A549 (cell line): ENCODE measurements at regions not wholly inside any gene's neighbourhood (a gene's known extent, or its start where the extent isn't known, plus 50 kb on each side); places are given as distances from the start of the nearest gene placed in this dataset.

Source experiments
- ATAC-seq, 2 experiments: fragments of 200-7000 bp in 1 of 2; fragments of >200 bp in 1 of 2; cut with Nextera tagmentation in 1 of 2; cut with Tn5 transposase in 1 of 2; 3 replicates each; pipeline versions ENCODE4 v1.8.0 to v1.9.1; 2018 to 2020; ENCODE audit warnings: mild to moderate bottlenecking in 1 of 2, moderate library complexity in 1 of 2
- CTCF ChIA-PET: fragments of 300-600 bp; sonication (Branson Sonifier 250); formaldehyde crosslinking; extraction: SDS; loops from one replicate; lab custom pipeline; 2021; ENCODE audit warnings: antibody characterized with exemption, inconsistent platforms; lab: Yijun Ruan, JAX
- POLR2A ChIA-PET: fragments of 350-600 bp; formaldehyde crosslinking; extraction: SDS; loops from one replicate; lab custom pipeline; 2021; ENCODE audit warnings: antibody characterized with exemption, inconsistent platforms; lab: Yijun Ruan, JAX
- DNase-seq, 2 experiments: peaks; one replicate each; pipeline versions ENCODE4 v3.0.0 to v3.0.0-alpha.2; 2011 to 2016; ENCODE audit warnings: low read depth in 1 of 2, low spot score in 1 of 2
- FAIRE-seq: peaks from 2 replicates; lab custom pipeline; 2011; peaks lifted over from hg19 to GRCh38; lab: Jason Lieb, UNC
- H3K27ac ChIP-seq, 2 experiments: fragments of >200 bp; sonication (Bioruptor Twin); formaldehyde crosslinking; 3 replicates each; pipeline ENCODE4 v1.5.1; 2016 to 2017
- H3K4me1 ChIP-seq: fragments of >200 bp; sonication (Bioruptor Twin); formaldehyde crosslinking; 3 replicates; pipeline ENCODE4 v1.6.1; 2016
- H3K4me2 ChIP-seq: fragments of >200 bp; sonication (Bioruptor Twin); formaldehyde crosslinking; 3 replicates; pipeline ENCODE4 v1.6.1; 2016
- H3K4me3 ChIP-seq: fragments of >200 bp; sonication (Bioruptor Twin); formaldehyde crosslinking; 3 replicates; pipeline ENCODE4 v1.5.1; 2016
- H3K9me3 ChIP-seq: fragments of >200 bp; sonication (Bioruptor Twin); formaldehyde crosslinking; 3 replicates; pipeline ENCODE4 v1.6.1; 2016
- BHLHE40 ChIP-seq: IDR thresholded peaks from 2 replicates; pipeline ENCODE4 v1.6.1; 2012; ENCODE audit warnings: low read depth, low read length, inconsistent platforms
- CBX8 ChIP-seq: fragments of 200-600 bp; sonication (generic); IDR thresholded peaks from 2 replicates; pipeline ENCODE4 v1.6.1; 2016
- CHD2 ChIP-seq: fragments of 150-350 bp; IDR thresholded peaks from 2 replicates; pipeline ENCODE4 v1.6.1; 2014; ENCODE audit warnings: low read length; ENCODE audit not compliant: partially characterized antibody
- ESRRA ChIP-seq: fragments of 150-350 bp; IDR thresholded peaks from 2 replicates; pipeline ENCODE4 v1.6.1; 2014; ENCODE audit warnings: mild to moderate bottlenecking, low read length, borderline replicate concordance
- FOSL2 ChIP-seq, 2 experiments: fragments of 450-650 bp in 1 of 2; fragments of >200 bp in 1 of 2; sonication (Bioruptor Twin) in 1 of 2; formaldehyde crosslinking; IDR thresholded peaks; 2 replicates each; pipeline versions ENCODE4 v1.5.0 to v1.6.1; 2016 to 2020; ENCODE audit warnings: mild to moderate bottlenecking in 1 of 2, moderate library complexity in 1 of 2
- HEYL ChIP-seq: fragments of 250-450 bp; sonication (Bioruptor Pico); IDR thresholded peaks from 2 replicates; pipeline ENCODE4 v1.8.0; 2021; ENCODE audit warnings: mild to moderate bottlenecking, moderate library complexity
- HOXA7 ChIP-seq: fragments of 250-450 bp; sonication (Bioruptor Pico); IDR thresholded peaks from 2 replicates; pipeline ENCODE4 v1.5.0; 2020; ENCODE audit warnings: mild to moderate bottlenecking, moderate library complexity
- HOXB13 ChIP-seq: fragments of 250-450 bp; sonication (Bioruptor Pico); IDR thresholded peaks from 2 replicates; pipeline ENCODE4 v1.5.0; 2020; ENCODE audit warnings: low read depth, mild to moderate bottlenecking, moderate library complexity
- JUN ChIP-seq, 2 experiments: fragments of >200 bp; sonication (Bioruptor Twin); formaldehyde crosslinking; IDR thresholded peaks; 2 replicates in 1 of 2; 3 replicates in 1 of 2; pipeline ENCODE4 v1.6.1; 2016 to 2017
- MAFK ChIP-seq: fragments of 450-650 bp; IDR thresholded peaks from 2 replicates; pipeline ENCODE4 v1.6.1; 2014; ENCODE audit not compliant: partially characterized antibody
- MYC ChIP-seq: IDR thresholded peaks from 2 replicates; pipeline ENCODE4 v1.6.1; 2012; ENCODE audit warnings: mild to moderate bottlenecking, inconsistent platforms, low read length, improper control_type of control experiment, borderline replicate concordance
- NR3C1 ChIP-seq: fragments of >200 bp; sonication (Bioruptor Twin); formaldehyde crosslinking; IDR thresholded peaks from 3 replicates; pipeline ENCODE4 v1.6.1; 2017
- RARB ChIP-seq: fragments of 250-450 bp; sonication (Bioruptor Pico); IDR thresholded peaks from 2 replicates; pipeline ENCODE4 v1.8.0; 2021; ENCODE audit warnings: mild to moderate bottlenecking, moderate library complexity
- RFX5 ChIP-seq: fragments of 450-650 bp; IDR thresholded peaks from 2 replicates; pipeline ENCODE4 v1.7.1; 2014; ENCODE audit warnings: antibody characterized with exemption, mild to moderate bottlenecking, moderate library complexity
- SMC3 ChIP-seq: fragments of >200 bp; sonication (Bioruptor Twin); formaldehyde crosslinking; IDR thresholded peaks from 3 replicates; pipeline ENCODE4 v1.6.1; 2018; ENCODE audit warnings: inconsistent platforms
- TP53 ChIP-seq: fragments of 250-450 bp; sonication (Bioruptor Pico); IDR thresholded peaks from 2 replicates; pipeline ENCODE4 v1.5.0; 2021; ENCODE audit warnings: mild to moderate bottlenecking, moderate library complexity
- WGBS: methylation state at CpG from one replicate; pipeline ENCODE4 v1.1.6; 2017; ENCODE audit errors: missing lambda C conversion rate; 5-methylcytosine and 5-hydroxymethylcytosine counted together
- TF ChIP-seq, protein P1 (sequence below): fragments of >200 bp; sonication (Bioruptor Twin); formaldehyde crosslinking; IDR thresholded peaks from 3 replicates; pipeline ENCODE4 v1.5.1; 2016
- TF ChIP-seq, protein P2 (sequence below): fragments of 250-450 bp; sonication (Bioruptor Pico); IDR thresholded peaks from 2 replicates; pipeline ENCODE4 v1.5.0; 2020; ENCODE audit warnings: low read depth, mild to moderate bottlenecking, moderate library complexity
- TF ChIP-seq, protein P3 (sequence below): fragments of 450-650 bp; IDR thresholded peaks from 2 replicates; pipeline ENCODE4 v1.6.1; 2014; ENCODE audit warnings: antibody characterized with exemption
- TF ChIP-seq, protein P4 (sequence below): fragments of 150-350 bp; IDR thresholded peaks from 2 replicates; pipeline ENCODE4 v1.6.1; 2014; ENCODE audit warnings: low read depth, mild to moderate bottlenecking, low read length
- TF ChIP-seq, protein P5 (sequence below): fragments of 250-450 bp; sonication (Bioruptor Pico); IDR thresholded peaks from 2 replicates; pipeline ENCODE4 v1.5.0; 2021; ENCODE audit warnings: mild to moderate bottlenecking, moderate library complexity, borderline replicate concordance
- TF ChIP-seq, protein P6 (sequence below): fragments of >200 bp; sonication (Bioruptor Twin); formaldehyde crosslinking; IDR thresholded peaks from 2 replicates; pipeline ENCODE4 v1.6.1; 2016

DNA sequence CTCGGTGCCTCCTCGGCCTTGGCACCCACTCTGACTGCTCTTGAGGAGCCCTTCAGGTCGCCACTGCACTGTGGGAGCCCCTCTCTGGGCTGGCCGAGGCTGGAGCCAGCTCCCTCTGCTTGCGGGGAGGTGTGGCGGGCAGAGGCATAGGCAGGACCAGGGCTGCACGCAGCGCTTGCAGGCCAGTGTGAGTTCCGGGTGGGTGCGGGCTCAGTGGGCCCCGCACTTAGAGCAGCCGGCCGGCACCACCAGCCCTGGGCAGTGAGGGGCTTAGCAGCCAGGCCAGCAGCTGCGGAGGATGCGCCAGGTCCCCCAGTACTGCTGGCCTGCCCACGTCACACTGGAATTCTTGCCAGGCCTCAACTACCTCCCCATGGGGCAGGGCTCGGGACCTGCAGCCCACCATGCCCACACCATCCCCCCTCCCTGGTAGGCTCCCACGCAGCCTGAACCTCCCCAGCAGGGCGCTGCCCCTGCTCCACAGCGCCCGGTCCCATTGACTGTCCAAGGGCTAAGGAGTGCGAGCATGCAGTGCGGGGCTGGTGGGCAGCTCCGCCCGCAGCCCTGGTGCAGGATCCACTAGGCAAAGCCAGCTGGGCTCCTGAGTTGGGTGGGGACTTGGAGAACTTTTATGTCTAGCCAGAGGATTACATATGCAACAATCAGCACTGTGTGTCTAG is 602.9 kb upstream of the ST8SIA4 start:
- DNase-seq, result no peak
- H3K9me3 ChIP-seq, result no peaks in the 10 kb centered on the region; the same call in 1 of the 3 replicates
- no peak for ATAC-seq
- 66% methylated on average over 13 of the region's 25 CpGs for WGBS
- H3K4me1 ChIP-seq, result no peaks in the 10 kb centered on the region
- POLR2A ChIA-PET, result no interaction called here
- CTCF ChIA-PET, result no interaction called here
- H3K4me2 ChIP-seq, result no peak overlapping the region
- no peak overlapping the region for H3K4me3 ChIP-seq
- no peak for TF ChIP-seq HOXB13 (CRISPR knock-in tag)
- TF ChIP-seq BHLHE40, result no peak
- TF ChIP-seq HOXA7, result no peak
- TF ChIP-seq SMC3, result no peak
- TF ChIP-seq ESRRA, result no peak
- TF ChIP-seq CHD2, result no peak
- TF ChIP-seq NR3C1, result no peak
- TF ChIP-seq HEYL (CRISPR knock-in tag), result no peak
- TF ChIP-seq, protein P1, sequence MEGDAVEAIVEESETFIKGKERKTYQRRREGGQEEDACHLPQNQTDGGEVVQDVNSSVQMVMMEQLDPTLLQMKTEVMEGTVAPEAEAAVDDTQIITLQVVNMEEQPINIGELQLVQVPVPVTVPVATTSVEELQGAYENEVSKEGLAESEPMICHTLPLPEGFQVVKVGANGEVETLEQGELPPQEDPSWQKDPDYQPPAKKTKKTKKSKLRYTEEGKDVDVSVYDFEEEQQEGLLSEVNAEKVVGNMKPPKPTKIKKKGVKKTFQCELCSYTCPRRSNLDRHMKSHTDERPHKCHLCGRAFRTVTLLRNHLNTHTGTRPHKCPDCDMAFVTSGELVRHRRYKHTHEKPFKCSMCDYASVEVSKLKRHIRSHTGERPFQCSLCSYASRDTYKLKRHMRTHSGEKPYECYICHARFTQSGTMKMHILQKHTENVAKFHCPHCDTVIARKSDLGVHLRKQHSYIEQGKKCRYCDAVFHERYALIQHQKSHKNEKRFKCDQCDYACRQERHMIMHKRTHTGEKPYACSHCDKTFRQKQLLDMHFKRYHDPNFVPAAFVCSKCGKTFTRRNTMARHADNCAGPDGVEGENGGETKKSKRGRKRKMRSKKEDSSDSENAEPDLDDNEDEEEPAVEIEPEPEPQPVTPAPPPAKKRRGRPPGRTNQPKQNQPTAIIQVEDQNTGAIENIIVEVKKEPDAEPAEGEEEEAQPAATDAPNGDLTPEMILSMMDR, result no peak
- no peak for TF ChIP-seq RARB
- TF ChIP-seq, protein P2, sequence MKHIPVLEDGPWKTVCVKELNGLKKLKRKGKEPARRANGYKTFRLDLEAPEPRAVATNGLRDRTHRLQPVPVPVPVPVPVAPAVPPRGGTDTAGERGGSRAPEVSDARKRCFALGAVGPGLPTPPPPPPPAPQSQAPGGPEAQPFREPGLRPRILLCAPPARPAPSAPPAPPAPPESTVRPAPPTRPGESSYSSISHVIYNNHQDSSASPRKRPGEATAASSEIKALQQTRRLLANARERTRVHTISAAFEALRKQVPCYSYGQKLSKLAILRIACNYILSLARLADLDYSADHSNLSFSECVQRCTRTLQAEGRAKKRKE (CRISPR knock-in tag), result no peak
- TF ChIP-seq JUN (IDR thresholded peaks at IDR 0.05), result no peak
- TF ChIP-seq TP53, result no peak
- TF ChIP-seq, protein P3, sequence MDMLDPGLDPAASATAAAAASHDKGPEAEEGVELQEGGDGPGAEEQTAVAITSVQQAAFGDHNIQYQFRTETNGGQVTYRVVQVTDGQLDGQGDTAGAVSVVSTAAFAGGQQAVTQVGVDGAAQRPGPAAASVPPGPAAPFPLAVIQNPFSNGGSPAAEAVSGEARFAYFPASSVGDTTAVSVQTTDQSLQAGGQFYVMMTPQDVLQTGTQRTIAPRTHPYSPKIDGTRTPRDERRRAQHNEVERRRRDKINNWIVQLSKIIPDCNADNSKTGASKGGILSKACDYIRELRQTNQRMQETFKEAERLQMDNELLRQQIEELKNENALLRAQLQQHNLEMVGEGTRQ, result no peak
- no peak for TF ChIP-seq FOSL2 (IDR thresholded peaks at IDR 0.05)
- no peak for TF ChIP-seq FOSL2 (CRISPR knock-in tag; IDR thresholded peaks at IDR 0.05)
- TF ChIP-seq, protein P4, sequence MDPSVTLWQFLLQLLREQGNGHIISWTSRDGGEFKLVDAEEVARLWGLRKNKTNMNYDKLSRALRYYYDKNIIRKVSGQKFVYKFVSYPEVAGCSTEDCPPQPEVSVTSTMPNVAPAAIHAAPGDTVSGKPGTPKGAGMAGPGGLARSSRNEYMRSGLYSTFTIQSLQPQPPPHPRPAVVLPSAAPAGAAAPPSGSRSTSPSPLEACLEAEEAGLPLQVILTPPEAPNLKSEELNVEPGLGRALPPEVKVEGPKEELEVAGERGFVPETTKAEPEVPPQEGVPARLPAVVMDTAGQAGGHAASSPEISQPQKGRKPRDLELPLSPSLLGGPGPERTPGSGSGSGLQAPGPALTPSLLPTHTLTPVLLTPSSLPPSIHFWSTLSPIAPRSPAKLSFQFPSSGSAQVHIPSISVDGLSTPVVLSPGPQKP, result no peak
- TF ChIP-seq, protein P5, sequence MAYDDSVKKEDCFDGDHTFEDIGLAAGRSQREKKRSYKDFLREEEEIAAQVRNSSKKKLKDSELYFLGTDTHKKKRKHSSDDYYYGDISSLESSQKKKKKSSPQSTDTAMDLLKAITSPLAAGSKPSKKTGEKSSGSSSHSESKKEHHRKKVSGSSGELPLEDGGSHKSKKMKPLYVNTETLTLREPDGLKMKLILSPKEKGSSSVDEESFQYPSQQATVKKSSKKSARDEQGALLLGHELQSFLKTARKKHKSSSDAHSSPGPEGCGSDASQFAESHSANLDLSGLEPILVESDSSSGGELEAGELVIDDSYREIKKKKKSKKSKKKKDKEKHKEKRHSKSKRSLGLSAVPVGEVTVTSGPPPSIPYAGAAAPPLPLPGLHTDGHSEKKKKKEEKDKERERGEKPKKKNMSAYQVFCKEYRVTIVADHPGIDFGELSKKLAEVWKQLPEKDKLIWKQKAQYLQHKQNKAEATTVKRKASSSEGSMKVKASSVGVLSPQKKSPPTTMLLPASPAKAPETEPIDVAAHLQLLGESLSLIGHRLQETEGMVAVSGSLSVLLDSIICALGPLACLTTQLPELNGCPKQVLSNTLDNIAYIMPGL, result no peak
- TF ChIP-seq MYC, result no peak
- H3K27ac ChIP-seq, result no peak overlapping the region
- FAIRE-seq, result no peak

DNA sequence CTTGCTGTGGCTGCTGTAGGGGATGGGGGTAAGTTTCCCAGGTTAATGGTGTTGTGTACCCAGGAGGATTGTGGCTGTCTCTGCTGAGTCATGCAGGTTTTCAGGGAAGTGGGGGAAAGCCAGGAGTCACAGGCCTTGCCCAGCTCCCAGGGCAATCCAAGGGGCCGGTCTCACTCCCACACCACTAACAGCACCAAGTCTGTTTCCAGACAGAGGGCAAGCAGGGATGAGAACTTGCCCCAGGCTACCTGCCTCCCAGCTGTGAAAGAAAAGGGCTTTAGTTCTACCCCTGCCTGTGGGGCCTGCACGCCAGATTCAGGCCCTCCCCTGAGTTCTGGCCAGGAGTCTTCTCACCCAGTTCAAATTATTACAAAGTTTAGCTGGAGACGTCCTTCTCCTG is 579.8 kb upstream of the ST8SIA4 start:
- DNase-seq (peak in 1 of 2 experiments; percentile 5), ATAC-seq (no peak)
- 56% methylated on average over 3 of the region's 3 CpGs for WGBS
- H3K9me3 ChIP-seq, result no peaks in the 10 kb centered on the region
- no peak overlapping the region for H3K27ac ChIP-seq
- no peak for TF ChIP-seq CBX8
- TF ChIP-seq, protein P1, result no peak
- no peak for TF ChIP-seq MAFK
- TF ChIP-seq, protein P5, result no peak
- no peak for TF ChIP-seq HEYL (CRISPR knock-in tag)
- no peak for TF ChIP-seq SMC3
- no peak for TF ChIP-seq RFX5
- TF ChIP-seq, protein P6, sequence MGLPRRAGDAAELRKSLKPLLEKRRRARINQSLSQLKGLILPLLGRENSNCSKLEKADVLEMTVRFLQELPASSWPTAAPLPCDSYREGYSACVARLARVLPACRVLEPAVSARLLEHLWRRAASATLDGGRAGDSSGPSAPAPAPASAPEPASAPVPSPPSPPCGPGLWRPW, result no peak
- TF ChIP-seq, protein P3, result no peak
- TF ChIP-seq TP53, result no peak
- TF ChIP-seq, all 56 proteins: peak for 0
- Histone ChIP-seq H3K4me2 (no peak overlapping the region), H3K4me1 (no peaks in the 10 kb centered on the region), H3K4me3 (no peak overlapping the region)
- FAIRE-seq, result no peak
- ChIA-PET POLR2A (no interaction called here), CTCF (no interaction called here)
